HG03196 (cell line): ENCODE measurements at regions not wholly inside any gene's neighbourhood (a gene's known extent, or its start where the extent isn't known, plus 50 kb on each side); places are given as distances from the start of the nearest gene placed in this dataset.

Source experiments
- ATAC-seq: cut with Tn5 transposase; IDR thresholded peaks from one replicate; pipeline ENCODE4 v1.9.1; 2021; ENCODE audit not compliant: unreplicated experiment

- ATAC-seq: no peak
Observed at GRCh38 chr18:10299643-10300042, 154.8 kb upstream of the APCDD1 start.

DNA sequence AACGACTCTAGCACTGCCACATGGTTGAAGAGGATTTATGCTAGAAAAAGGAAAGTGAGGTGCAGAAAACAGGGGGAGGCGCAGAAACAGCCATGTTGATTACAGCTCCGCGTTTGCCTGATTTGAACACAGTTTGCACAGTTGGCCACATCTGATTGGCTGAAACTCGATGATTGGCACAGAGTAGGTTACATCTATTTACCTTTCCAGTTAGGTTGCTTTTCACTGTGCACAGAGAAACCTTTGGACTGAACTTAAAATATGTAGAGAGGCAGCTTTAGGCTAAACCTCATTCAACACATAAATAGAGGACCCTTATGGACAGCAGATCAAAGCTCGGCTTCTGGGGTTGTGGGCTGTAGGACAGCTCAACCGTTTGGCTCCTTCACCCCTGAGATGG lies 153.7 kb upstream of the APCDD1 start:
- ATAC-seq: no peak

- no peak for ATAC-seq
Observed at GRCh38 chr18:10301831-10302483, 152.5 kb upstream of the APCDD1 start.

- no peak for ATAC-seq
Observed at GRCh38 chr18:10303171-10303570, 151.3 kb upstream of the APCDD1 start.

GRCh38 chr18:10304853-10305252 lies 149.6 kb upstream of the APCDD1 start:
- ATAC-seq: no peak

DNA sequence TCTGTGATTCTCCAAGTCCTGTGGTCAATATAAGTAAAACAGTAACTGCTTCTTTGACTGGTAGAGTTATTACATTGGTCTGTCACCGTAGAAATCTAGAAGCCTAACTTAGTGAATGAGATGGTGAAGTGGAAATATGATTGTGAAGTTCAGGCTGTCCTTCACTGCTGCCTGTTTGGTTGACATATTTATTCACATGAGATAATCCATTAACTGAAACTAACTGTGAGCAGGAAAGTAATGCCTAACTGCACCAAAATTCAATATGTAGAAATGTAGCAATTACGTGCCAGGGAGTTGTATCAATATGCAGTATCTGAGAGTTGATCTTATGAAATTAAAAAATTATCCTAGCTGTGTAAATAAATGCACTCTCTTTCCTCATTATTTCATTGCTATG lies 147.7 kb upstream of the APCDD1 start:
- ATAC-seq: no peak

GRCh38 chr18:10308154-10308553 lies 146.3 kb upstream of the APCDD1 start:
- no peak for ATAC-seq

- no peak for ATAC-seq
Observed at GRCh38 chr18:10310626-10311025, 143.8 kb upstream of the APCDD1 start.

DNA sequence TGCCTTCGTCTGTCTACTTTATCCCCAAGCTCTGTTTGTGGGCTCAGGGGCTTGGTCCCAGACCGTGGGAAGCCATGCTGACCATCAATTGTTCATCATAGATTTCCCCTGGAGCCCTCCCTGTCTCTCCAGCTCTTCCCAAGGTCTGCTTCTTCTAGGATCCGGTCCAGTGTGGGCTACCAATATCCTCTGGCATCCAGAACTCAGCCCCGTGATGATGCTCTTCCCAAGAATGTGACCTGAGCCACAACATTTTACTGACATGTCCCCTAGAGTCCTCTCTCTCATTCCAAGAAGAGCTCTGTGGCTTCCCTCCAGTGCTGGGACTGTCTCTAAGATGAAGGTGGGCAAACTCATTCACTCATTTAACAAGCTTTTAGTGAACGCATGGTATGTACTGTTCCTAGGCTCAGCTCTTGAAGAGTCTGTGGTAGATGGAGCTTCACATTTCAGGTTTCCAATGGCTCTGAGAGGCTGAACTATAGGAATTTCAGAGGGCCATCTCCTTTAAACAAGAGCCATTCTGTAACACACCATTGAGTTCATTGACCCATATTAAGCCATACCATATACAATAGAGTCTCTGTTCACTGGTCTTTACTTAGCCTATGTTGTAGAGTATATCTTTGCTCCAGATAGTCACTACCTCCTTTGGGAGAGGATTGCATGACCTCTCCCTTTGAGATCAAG lies 142.0 kb upstream of the APCDD1 start:
- no peak for ATAC-seq

DNA sequence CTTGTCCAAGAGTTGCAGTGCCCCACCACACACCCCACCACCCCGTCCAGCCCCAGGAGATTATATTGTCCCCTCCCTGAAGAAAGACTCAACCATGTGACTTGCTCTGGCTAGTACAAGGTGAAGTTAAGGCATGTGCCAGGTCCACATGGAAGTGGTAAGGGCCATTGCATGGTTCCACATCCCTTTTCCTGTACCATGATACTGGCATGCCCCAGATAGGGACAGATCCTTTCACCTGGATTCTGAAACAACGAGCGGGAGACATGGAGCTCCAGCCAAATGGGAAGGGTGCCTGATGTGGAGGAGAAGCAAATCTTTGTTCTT lies 141.5 kb upstream of the APCDD1 start:
- ATAC-seq: no peak

DNA sequence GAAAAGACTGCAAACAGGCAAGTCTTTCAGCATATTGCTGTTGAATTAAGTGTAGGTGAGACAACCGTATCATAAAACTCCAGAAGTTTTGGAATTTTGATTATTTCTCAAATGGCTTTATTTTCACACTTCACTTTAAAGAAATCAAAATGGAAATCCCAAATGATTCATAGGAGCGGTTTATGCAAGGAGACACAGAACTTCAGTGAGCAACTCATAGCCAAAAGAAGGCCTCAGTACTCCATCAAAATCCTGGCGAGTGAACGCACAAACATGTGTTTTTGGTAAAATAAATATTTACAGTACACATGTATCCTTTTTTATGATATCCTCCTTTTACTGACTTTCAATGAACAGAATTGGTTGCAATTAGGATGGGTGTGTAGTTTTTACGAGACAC lies 140.4 kb upstream of the APCDD1 start:
- ATAC-seq: no peak

DNA sequence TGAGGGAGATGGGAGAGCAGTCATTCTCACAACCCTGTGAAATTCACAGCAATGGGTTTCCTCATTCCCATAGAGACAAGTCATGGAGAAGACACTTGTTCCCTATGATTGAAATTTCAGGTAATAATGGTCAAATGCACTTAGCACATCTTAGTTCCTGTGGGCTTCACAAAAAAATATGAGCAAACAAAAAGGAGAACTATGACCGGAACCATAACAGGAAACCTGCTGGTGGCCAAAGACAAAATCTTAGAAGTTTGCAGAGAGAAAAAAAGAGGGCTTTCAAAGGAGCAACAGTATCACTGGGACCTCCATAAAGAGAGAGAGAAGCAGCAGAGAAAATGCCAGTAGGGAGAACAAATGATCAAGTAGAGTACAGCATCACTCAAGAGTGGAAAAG lies 138.9 kb upstream of the APCDD1 start:
- no peak for ATAC-seq

DNA sequence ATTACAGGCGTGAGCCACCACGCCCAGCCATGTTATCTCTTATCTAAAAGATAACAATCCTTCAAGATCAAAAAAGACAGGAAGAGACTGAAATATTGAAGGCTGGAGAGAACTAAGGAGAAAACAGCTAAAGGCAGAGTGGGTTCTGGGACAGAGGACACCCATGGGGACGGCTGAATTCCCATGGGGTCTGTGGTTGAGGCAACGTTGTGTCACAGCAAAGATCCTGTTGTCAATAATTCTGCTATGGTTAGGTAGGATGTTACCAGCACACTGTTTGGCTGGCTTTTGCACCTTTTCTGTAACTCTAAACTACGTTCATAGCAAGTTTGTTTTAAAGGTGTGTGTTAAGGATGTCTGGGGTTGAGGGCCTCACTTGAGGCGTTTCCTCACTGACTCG lies 137.7 kb upstream of the APCDD1 start:
- no peak for ATAC-seq

GRCh38 chr18:10317864-10318690 lies 136.4 kb upstream of the APCDD1 start:
- ATAC-seq: no peak

- no peak for ATAC-seq
Observed at GRCh38 chr18:10318691-10318970, 135.8 kb upstream of the APCDD1 start.

GRCh38 chr18:10319026-10319425 lies 135.4 kb upstream of the APCDD1 start:
- ATAC-seq: no peak

DNA sequence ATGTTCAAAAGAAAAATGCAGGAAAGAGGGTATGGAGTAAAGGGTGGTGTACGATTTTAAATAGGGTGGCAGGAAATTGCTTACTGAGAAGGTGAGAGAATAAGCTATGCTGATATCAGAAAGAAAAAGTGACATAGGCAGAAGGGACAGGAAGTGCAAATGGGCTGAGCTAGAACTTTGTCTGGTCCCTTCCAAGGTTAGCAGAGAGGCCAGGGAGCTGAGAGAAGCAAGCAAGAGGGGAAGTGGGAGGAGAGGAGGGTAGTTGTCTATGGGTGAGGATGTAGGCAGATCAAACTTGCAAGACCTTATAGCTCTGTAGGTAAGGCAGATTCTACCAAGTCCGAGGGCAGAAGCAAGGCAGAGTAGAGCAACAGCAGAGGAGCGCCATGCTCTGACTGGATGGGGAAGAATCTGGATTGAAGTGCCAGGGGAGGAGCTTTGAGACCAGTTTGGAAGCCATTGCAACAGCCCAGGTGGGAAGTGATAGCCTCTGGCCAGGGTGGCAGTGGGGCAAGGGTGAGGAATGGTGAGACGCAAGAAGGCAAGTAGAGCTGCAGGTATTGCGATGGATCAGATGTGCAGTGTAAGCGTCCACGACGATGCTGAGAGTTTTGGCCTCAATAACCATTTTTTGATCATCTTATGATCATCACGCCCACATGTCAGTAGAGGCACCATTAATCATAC lies 134.4 kb upstream of the APCDD1 start:
- ATAC-seq: no peak

- no peak for ATAC-seq
Observed at GRCh38 chr18:10320791-10321190, 133.6 kb upstream of the APCDD1 start.

GRCh38 chr18:10321576-10321975 lies 132.9 kb upstream of the APCDD1 start:
- no peak for ATAC-seq

GRCh38 chr18:10322004-10322403 lies 132.4 kb upstream of the APCDD1 start:
- ATAC-seq: no peak

- no peak for ATAC-seq
Observed at GRCh38 chr18:10322435-10322834, 132.0 kb upstream of the APCDD1 start.

DNA sequence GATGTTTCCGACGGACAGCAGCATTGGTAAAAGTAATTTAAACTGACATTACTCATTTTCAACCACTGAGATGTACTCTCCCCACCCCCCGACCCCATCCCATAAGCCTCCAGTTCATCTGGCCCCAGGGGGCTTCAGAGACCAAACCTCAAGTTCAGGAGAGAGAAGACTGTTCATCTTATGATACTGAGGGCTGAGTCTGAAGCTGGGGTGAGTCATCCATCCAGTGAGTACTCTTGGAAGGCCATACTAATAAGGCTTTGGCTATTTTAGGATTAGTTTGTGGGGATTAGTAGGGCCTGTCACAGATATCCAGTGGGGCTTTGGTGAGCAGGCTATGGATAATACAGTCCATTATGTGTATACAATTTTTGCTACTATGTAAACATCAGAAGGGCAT lies 125.3 kb upstream of the APCDD1 start:
- no peak for ATAC-seq
